ENCODE measurements at regions not wholly inside any gene's neighbourhood (a gene's known extent, or its start where the extent isn't known, plus 50 kb on each side); places are given as distances from the start of the nearest gene placed in this dataset.

GRCh38 chr3:66825375-66825774, 172.7 kb upstream of the KBTBD8 start:
- H3K4me3 ChIP-seq (replicated peaks; ENCODE audit: low read depth, low read length), result no peak overlapping the region
- no peak for TF ChIP-seq CTCF (IDR thresholded peaks at IDR 0.05; ENCODE audit: insufficient read depth, low read length, poor library complexity, severe bottlenecking)
- H3K27me3 ChIP-seq (replicated peaks; ENCODE audit: control insufficient read depth, insufficient read depth, low read length), result no peaks in the 10 kb centered on the region; the same call in 1 of the 2 replicates
- DNase-seq (ENCODE audit: extremely low read depth, insufficient read length), result no peak
- no peaks in the 10 kb centered on the region for H3K36me3 ChIP-seq (ENCODE audit: control insufficient read depth, insufficient read depth, low read length)

GRCh38 chr3:66827726-66828125, 170.4 kb upstream of the KBTBD8 start:
- Histone ChIP-seq H3K36me3 (ENCODE audit: control insufficient read depth, insufficient read depth, low read length) (no peaks in the 10 kb centered on the region), H3K4me3 (replicated peaks; ENCODE audit: low read depth, low read length) (no peak overlapping the region), H3K27me3 (replicated peaks; ENCODE audit: control insufficient read depth, insufficient read depth, low read length) (no peaks in the 10 kb centered on the region; the same call in none of the 2 replicates)
- no peak for TF ChIP-seq CTCF (IDR thresholded peaks at IDR 0.05; ENCODE audit: insufficient read depth, low read length, poor library complexity, severe bottlenecking)
- no peak for DNase-seq (ENCODE audit: extremely low read depth, insufficient read length)

GRCh38 chr3:66828303-66828702, 169.8 kb upstream of the KBTBD8 start:
- DNase-seq (ENCODE audit: extremely low read depth, insufficient read length), result no peak
- TF ChIP-seq CTCF (IDR thresholded peaks at IDR 0.05; ENCODE audit: insufficient read depth, low read length, poor library complexity, severe bottlenecking), result no peak
- Histone ChIP-seq H3K36me3 (ENCODE audit: control insufficient read depth, insufficient read depth, low read length) (no peaks in the 10 kb centered on the region), H3K4me3 (replicated peaks; ENCODE audit: low read depth, low read length) (no peak overlapping the region), H3K27me3 (replicated peaks; ENCODE audit: control insufficient read depth, insufficient read depth, low read length) (no peaks in the 10 kb centered on the region; the same call in none of the 2 replicates)

- Histone ChIP-seq H3K36me3 (ENCODE audit: control insufficient read depth, insufficient read depth, low read length) (no peaks in the 10 kb centered on the region), H3K27me3 (replicated peaks; ENCODE audit: control insufficient read depth, insufficient read depth, low read length) (no peaks in the 10 kb centered on the region; the same call in 1 of the 2 replicates), H3K4me3 (replicated peaks; ENCODE audit: low read depth, low read length) (no peak overlapping the region)
- TF ChIP-seq CTCF (IDR thresholded peaks at IDR 0.05; ENCODE audit: insufficient read depth, low read length, poor library complexity, severe bottlenecking), result no peak
- DNase-seq (ENCODE audit: extremely low read depth, insufficient read length), result no peak
Measured at GRCh38 chr3:66830301-66830700, 167.8 kb upstream of the KBTBD8 start.

- no peak for DNase-seq (ENCODE audit: extremely low read depth, insufficient read length)
- no peak for TF ChIP-seq CTCF (IDR thresholded peaks at IDR 0.05; ENCODE audit: insufficient read depth, low read length, poor library complexity, severe bottlenecking)
- no peaks in the 10 kb centered on the region; the same call in 1 of the 2 replicates for H3K27me3 ChIP-seq (replicated peaks; ENCODE audit: control insufficient read depth, insufficient read depth, low read length)
- no peaks in the 10 kb centered on the region for H3K36me3 ChIP-seq (ENCODE audit: control insufficient read depth, insufficient read depth, low read length)
- no peak overlapping the region for H3K4me3 ChIP-seq (replicated peaks; ENCODE audit: low read depth, low read length)
Measured at GRCh38 chr3:66831931-66832330, 166.2 kb upstream of the KBTBD8 start.

Measured in GM06990 (cell line).